Uterus (tissue), 3 donors: ENCODE measurements at regions not wholly inside any gene's neighbourhood (a gene's known extent, or its start where the extent isn't known, plus 50 kb on each side); places are given as distances from the start of the nearest gene placed in this dataset.

Source experiments
- DNase-seq, 2 donors: peaks; one replicate each; pipeline ENCODE4 v3.0.0-alpha.2; 2019 to 2020
- H3K27ac ChIP-seq, 2 donors: fragments of 200-600 bp; sonication (generic); 1 replicate in 1 of 2; 2 replicates in 1 of 2; pipeline ENCODE4 v1.5.1; 2016 to 2018
- H3K27me3 ChIP-seq, 2 donors: fragments of 200-600 bp; sonication (generic); one replicate each; pipeline ENCODE4 v1.5.1; 2018 to 2019; ENCODE audit warnings: control low read depth in 1 of 2
- H3K36me3 ChIP-seq, 2 donors: fragments of 200-600 bp; sonication (generic); one replicate each; pipeline ENCODE4 v1.5.1; 2019; ENCODE audit warnings: control low read depth in 1 of 2
- H3K4me1 ChIP-seq, 2 donors: fragments of 200-600 bp; sonication (generic); one replicate each; pipeline ENCODE4 v1.5.1; 2018 to 2019; ENCODE audit warnings: control low read depth in 1 of 2
- H3K4me3 ChIP-seq, 2 donors: fragments of 200-600 bp; sonication (generic); 1 replicate in 1 of 2; 2 replicates in 1 of 2; pipeline ENCODE4 v1.5.1; 2018 to 2019; ENCODE audit warnings: mild to moderate bottlenecking in 1 of 2
- H3K9me3 ChIP-seq, 2 donors: fragments of 200-600 bp; sonication (generic); one replicate each; pipeline ENCODE4 v1.5.1; 2019; ENCODE audit warnings: control low read depth in 1 of 2
- POLR2A ChIP-seq, 2 donors: fragments of 450-650 bp; IDR thresholded peaks; one replicate each; pipeline ENCODE4 v1.6.1; 2016; ENCODE audit warnings: antibody characterized with exemption in 2 of 2, mild to moderate bottlenecking in 1 of 2, moderate library complexity in 1 of 2
- intact Hi-C: fragments of 100-400 bp; cut with DNase I; formaldehyde crosslinking; loops from one replicate; pipeline ENCODE4 v1.15.1; 2023; ENCODE audit warnings: low total_unique reads
- TF ChIP-seq, protein P1 (sequence below), 4 experiments: fragments of 200-600 bp in 2 of 4; fragments of 450-650 bp in 2 of 4; sonication (generic) in 2 of 4; IDR thresholded peaks; one replicate each; pipeline ENCODE4 v1.5.1; 2016 to 2019; ENCODE audit warnings: antibody characterized with exemption in 4 of 4, mild to moderate bottlenecking in 2 of 4, moderate library complexity in 1 of 4
- donor health status: DM: yes; HTN: yes; CAD: no.

DNA sequence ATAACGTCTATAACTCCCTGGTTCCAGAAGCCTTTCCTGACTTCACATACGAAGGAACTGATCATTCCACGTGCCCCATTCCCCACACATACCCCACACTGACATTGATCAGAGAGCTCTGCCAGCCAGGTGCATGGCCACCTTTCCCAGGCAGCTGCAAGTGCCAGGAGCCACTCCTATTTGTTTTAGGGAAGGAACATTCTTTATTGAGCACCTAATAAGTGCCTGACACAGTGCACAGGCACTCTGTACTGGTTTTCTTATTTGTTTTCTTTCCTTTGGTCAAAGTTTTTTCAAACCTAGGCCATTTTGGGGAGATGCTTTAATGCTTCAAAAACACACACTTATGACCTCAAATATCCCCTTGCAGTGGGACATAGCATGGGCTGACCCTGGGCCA is 50.0 kb downstream of the PITPNM2 start:
- no peaks in the 10 kb centered on the region for H3K9me3 ChIP-seq
- intact Hi-C loops = no loop called here
- H3K27ac ChIP-seq = no peak overlapping the region
- no peaks in the 10 kb centered on the region for H3K4me1 ChIP-seq
- no peak overlapping the region for H3K4me3 ChIP-seq
- TF ChIP-seq, protein P1, sequence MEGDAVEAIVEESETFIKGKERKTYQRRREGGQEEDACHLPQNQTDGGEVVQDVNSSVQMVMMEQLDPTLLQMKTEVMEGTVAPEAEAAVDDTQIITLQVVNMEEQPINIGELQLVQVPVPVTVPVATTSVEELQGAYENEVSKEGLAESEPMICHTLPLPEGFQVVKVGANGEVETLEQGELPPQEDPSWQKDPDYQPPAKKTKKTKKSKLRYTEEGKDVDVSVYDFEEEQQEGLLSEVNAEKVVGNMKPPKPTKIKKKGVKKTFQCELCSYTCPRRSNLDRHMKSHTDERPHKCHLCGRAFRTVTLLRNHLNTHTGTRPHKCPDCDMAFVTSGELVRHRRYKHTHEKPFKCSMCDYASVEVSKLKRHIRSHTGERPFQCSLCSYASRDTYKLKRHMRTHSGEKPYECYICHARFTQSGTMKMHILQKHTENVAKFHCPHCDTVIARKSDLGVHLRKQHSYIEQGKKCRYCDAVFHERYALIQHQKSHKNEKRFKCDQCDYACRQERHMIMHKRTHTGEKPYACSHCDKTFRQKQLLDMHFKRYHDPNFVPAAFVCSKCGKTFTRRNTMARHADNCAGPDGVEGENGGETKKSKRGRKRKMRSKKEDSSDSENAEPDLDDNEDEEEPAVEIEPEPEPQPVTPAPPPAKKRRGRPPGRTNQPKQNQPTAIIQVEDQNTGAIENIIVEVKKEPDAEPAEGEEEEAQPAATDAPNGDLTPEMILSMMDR (IDR thresholded peaks at IDR 0.05) = no peak
- TF ChIP-seq POLR2A (IDR thresholded peaks at IDR 0.05) = no peak
- DNase-seq = no peak
- no peaks in the 10 kb centered on the region for H3K27me3 ChIP-seq
- no peaks in the 10 kb centered on the region for H3K36me3 ChIP-seq

DNA sequence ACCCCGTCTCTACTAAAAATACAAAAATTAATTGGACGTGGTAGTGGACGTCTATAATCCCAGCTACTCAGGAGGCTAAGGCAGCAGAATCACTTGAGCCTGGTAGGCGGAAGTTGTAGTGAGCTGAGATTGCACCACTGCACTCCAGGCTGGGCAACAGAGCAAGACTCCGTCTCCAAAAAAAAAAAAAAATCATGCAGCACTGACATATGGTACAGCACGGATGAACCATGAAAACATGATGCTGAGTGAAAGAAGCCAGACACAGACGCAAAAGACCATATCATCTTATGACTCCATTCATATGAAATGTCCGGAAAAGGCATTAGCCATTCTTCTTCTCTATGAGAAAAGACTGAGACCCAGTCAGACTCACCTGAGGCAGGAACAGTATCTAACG is 50.4 kb downstream of the PITPNM2 start:
- intact Hi-C loops = no loop called here
- DNase-seq = no peak
- Histone ChIP-seq H3K27me3 (no peaks in the 10 kb centered on the region), H3K4me3 (no peak overlapping the region), H3K9me3 (no peaks in the 10 kb centered on the region), H3K4me1 (peaks cover 1 to 2% of the 10 kb centered on the region in 2 donors), H3K36me3 (no peaks in the 10 kb centered on the region), H3K27ac (no peak overlapping the region)
- TF ChIP-seq, protein P1 (IDR thresholded peaks at IDR 0.05) = no peak
- no peak for TF ChIP-seq POLR2A (IDR thresholded peaks at IDR 0.05)

DNA sequence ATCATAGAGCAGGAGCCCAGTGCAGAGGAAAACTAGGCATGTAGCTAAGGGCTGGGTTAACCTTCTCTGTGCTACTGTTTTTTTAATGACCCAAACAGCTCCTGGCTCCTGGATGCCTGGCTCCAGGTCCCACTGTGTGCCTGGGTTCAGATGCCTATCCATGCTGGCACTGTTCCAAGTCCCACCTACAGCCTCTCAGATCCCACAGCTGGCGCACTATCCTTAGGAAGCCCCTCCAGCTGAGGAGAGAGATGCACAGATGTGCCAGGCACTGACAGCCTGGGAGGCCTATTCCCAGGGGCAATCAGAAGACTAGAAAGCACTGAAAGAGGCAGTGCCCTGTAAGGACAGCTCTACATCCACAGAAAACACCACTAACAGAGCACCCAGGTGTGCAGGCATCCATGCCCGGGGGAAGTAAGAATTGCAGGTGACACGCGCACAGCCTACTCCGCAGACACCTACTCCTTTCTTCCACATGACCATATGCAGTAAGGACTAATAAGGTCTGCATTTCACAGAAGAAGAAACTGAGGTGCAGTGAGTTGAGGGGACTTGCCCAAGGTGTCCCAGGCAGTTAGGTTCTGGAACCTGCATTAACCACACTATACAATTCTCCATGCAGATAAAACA is 51.2 kb downstream of the PITPNM2 start:
- TF ChIP-seq POLR2A (IDR thresholded peaks at IDR 0.05) = no peak
- TF ChIP-seq, protein P1 (IDR thresholded peaks at IDR 0.05) = no peak
- H3K36me3 ChIP-seq = no peaks in the 10 kb centered on the region
- intact Hi-C loops = no loop called here
- DNase-seq = no peak
- no peak overlapping the region for H3K4me3 ChIP-seq
- peaks cover 5 to 8% of the 10 kb centered on the region in 2 donors for H3K4me1 ChIP-seq
- no peaks in the 10 kb centered on the region for H3K9me3 ChIP-seq
- no peak overlapping the region for H3K27ac ChIP-seq
- H3K27me3 ChIP-seq = no peaks in the 10 kb centered on the region

DNA sequence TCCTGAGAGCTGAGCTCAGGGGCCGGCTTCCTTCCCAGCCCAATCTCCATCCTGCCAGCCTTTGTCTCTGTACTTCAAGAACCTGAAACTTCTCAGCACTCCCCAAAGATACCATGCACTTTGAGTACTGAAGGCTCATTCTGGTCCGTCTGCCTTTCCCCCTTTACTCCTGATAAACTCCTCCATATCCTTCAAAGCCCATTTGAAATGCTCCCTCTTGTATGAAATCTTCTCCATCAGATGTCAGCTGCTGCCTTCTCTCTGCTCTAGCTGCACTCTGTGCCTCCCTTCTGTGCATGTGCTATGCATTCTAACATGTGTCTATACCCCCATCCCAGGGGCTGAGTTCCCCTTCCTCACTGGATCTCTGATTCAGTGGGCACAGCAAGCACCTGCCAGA is 52.1 kb downstream of the PITPNM2 start:
- TF ChIP-seq, protein P1 (IDR thresholded peaks at IDR 0.05) = no peak
- TF ChIP-seq POLR2A (IDR thresholded peaks at IDR 0.05) = no peak
- no peak overlapping the region for H3K27ac ChIP-seq

DNA sequence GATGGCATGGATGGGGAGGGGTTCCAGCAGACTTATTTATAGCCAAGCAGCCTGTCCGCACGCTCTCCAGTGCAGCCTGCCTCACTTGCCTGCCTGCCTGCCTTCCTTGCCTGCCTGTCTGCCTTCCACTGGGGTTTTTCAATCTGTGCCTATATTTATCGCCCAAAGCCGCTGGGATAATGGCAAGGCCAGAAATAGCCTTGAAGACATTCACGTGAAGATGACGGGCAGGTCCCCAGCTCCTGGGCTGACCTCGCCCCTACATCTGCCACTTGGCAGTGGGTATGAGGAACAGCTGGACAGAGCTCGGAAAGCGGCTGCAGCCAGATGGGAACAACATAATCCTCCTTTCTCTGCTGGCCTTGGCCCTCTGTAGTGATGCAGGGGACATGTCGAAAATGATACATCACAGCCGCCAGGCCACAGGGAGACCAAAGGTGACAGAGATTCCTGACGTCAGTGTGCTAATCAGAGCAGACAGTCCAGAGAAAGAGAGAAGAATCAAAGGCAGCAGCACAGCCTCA is 53.3 kb downstream of the PITPNM2 start:
- H3K36me3 ChIP-seq = no peaks in the 10 kb centered on the region
- TF ChIP-seq, protein P1 (IDR thresholded peaks at IDR 0.05) = no peak
- no peak overlapping the region for H3K4me3 ChIP-seq
- no peaks in the 10 kb centered on the region for H3K27me3 ChIP-seq
- H3K4me1 ChIP-seq = peaks cover 5 to 19% of the 10 kb centered on the region in 2 donors
- peak in 1 of 2 donors; percentile 45 for DNase-seq
- intact Hi-C loops = no loop called here
- H3K9me3 ChIP-seq = no peaks in the 10 kb centered on the region
- peak overlapping the region; percentile 25 to 36 for H3K27ac ChIP-seq

More for the DNA sequence above, 52.1 kb downstream of the PITPNM2 start:
- Histone ChIP-seq H3K36me3 (no peaks in the 10 kb centered on the region), H3K4me1 (peaks cover 5 to 16% of the 10 kb centered on the region in 2 donors), H3K9me3 (no peaks in the 10 kb centered on the region), H3K4me3 (no peak overlapping the region), H3K27me3 (no peaks in the 10 kb centered on the region)
- intact Hi-C loops = no loop called here
- no peak for DNase-seq
